GM12872 (cell line): ENCODE measurements at regions not wholly inside any gene's neighbourhood (a gene's known extent, or its start where the extent isn't known, plus 50 kb on each side); places are given as distances from the start of the nearest gene placed in this dataset.

Experiments
- CTCF ChIP-seq: IDR thresholded peaks from 3 replicates; pipeline ENCODE4 v1.5.1; 2011; ENCODE audit warnings: low read depth, mild to moderate bottlenecking, low read length, moderate library complexity; ENCODE audit not compliant: insufficient read depth

GRCh38 chr21:35686156-35686555 is 374.2 kb downstream of the SETD4 start:
- TF ChIP-seq CTCF, result no peak

- TF ChIP-seq CTCF, result no peak
These were observed 376.5 kb downstream of the SETD4 start for GRCh38 chr21:35683664-35684304.

GRCh38 chr21:35682904-35683549 is 377.3 kb downstream of the SETD4 start:
- TF ChIP-seq CTCF, result no peak

- TF ChIP-seq CTCF, result no peak
These were observed 378.4 kb downstream of the SETD4 start for GRCh38 chr21:35681946-35682345.

- TF ChIP-seq CTCF, result no peak
These were observed 381.2 kb downstream of the SETD4 start for GRCh38 chr21:35679076-35679475.

GRCh38 chr21:35678393-35678792 is 381.9 kb downstream of the SETD4 start:
- no peak for TF ChIP-seq CTCF

GRCh38 chr21:35677298-35677841 is 383.0 kb downstream of the SETD4 start:
- TF ChIP-seq CTCF, result no peak
